ENCODE measurements at regions not wholly inside any gene's neighbourhood (a gene's known extent, or its start where the extent isn't known, plus 50 kb on each side); places are given as distances from the start of the nearest gene placed in this dataset.

GRCh38 chr2:217749008-217749407, 253.8 kb downstream of the TNS1 start:
- no peak for DNase-seq (ENCODE audit: low spot score)

- no peak for DNase-seq (ENCODE audit: low spot score)
Measured at GRCh38 chr2:217746808-217747207, 256.0 kb downstream of the TNS1 start.

- no peak for DNase-seq (ENCODE audit: low spot score)
Measured at GRCh38 chr2:217743966-217744761, 258.6 kb downstream of the TNS1 start.

GRCh38 chr2:217743407-217743806, 259.4 kb downstream of the TNS1 start:
- DNase-seq (ENCODE audit: low spot score): no peak

- no peak for DNase-seq (ENCODE audit: low spot score)
Measured at GRCh38 chr2:217742841-217743240, 260.0 kb downstream of the TNS1 start.

GRCh38 chr2:217742276-217742675, 260.5 kb downstream of the TNS1 start:
- no peak for DNase-seq (ENCODE audit: low spot score)

- no peak for DNase-seq (ENCODE audit: low spot score)
Measured at GRCh38 chr2:217741381-217741955, 261.3 kb downstream of the TNS1 start.

- no peak for DNase-seq (ENCODE audit: low spot score)
Measured at GRCh38 chr2:217740756-217741155, 262.0 kb downstream of the TNS1 start.

- no peak for DNase-seq (ENCODE audit: low spot score)
Measured at GRCh38 chr2:217740178-217740577, 262.6 kb downstream of the TNS1 start.

GRCh38 chr2:217739741-217740140, 263.1 kb downstream of the TNS1 start:
- DNase-seq (ENCODE audit: low spot score): no peak

GRCh38 chr2:217738061-217738460, 264.7 kb downstream of the TNS1 start:
- no peak for DNase-seq (ENCODE audit: low spot score)

- no peak for DNase-seq (ENCODE audit: low spot score)
Measured at GRCh38 chr2:217736776-217737550, 265.8 kb downstream of the TNS1 start.

GRCh38 chr2:217735899-217736298, 266.9 kb downstream of the TNS1 start:
- DNase-seq (ENCODE audit: low spot score): no peak

GRCh38 chr2:217735034-217735433, 267.8 kb downstream of the TNS1 start:
- no peak for DNase-seq (ENCODE audit: low spot score)

- DNase-seq (ENCODE audit: low spot score): no peak
Measured at GRCh38 chr2:217733461-217733860, 269.3 kb downstream of the TNS1 start.

GRCh38 chr2:217732992-217733391, 269.8 kb downstream of the TNS1 start:
- no peak for DNase-seq (ENCODE audit: low spot score)

GRCh38 chr2:217731805-217732204, 271.0 kb downstream of the TNS1 start:
- DNase-seq (ENCODE audit: low spot score): no peak

GRCh38 chr2:217729421-217730053, 273.3 kb downstream of the TNS1 start:
- DNase-seq (ENCODE audit: low spot score): no peak

GRCh38 chr2:217727801-217728200, 275.0 kb downstream of the TNS1 start:
- DNase-seq (ENCODE audit: low spot score): no peak

- DNase-seq (ENCODE audit: low spot score): no peak
Measured at GRCh38 chr2:217725409-217725808, 277.4 kb downstream of the TNS1 start.

GRCh38 chr2:217724471-217724870, 278.3 kb downstream of the TNS1 start:
- DNase-seq (ENCODE audit: low spot score): no peak

GRCh38 chr2:217723981-217724380, 278.8 kb downstream of the TNS1 start:
- no peak for DNase-seq (ENCODE audit: low spot score)

All from hematopoietic multipotent progenitor cell treated with erythropoietin and hydrocortisone succinate and interleukin-3 and kit ligand, for 17 days (in vitro differentiated cells).